IPS DF 6.9 (cell line): ENCODE measurements at regions not wholly inside any gene's neighbourhood (a gene's known extent, or its start where the extent isn't known, plus 50 kb on each side); places are given as distances from the start of the nearest gene placed in this dataset.
A peak's percentile ranks its signal among the peaks of the same experiment; 100 is the strongest.
"Not testable (repeated sequence)": the region's sequence is repeated elsewhere in the genome, so short reads cannot be mapped to it uniquely, and the experiment has no call there.

Experiments used
- DNase-seq: peaks from one replicate; pipeline ENCODE4 v3.0.0-alpha.2; 2013; ENCODE audit warnings: low read depth, low spot score
- H3K27ac ChIP-seq: one replicate; pipeline ENCODE4 v1.5.1; 2013; ENCODE audit warnings: low read length, control low read depth
- H3K27me3 ChIP-seq: 2 replicates; pipeline ENCODE4 v1.6.1; 2013; ENCODE audit warnings: mild to moderate bottlenecking, low read length; ENCODE audit not compliant: control insufficient read depth, insufficient read depth
- H3K36me3 ChIP-seq: 2 replicates; pipeline ENCODE4 v1.6.1; 2013; ENCODE audit warnings: low read length; ENCODE audit not compliant: control insufficient read depth, insufficient read depth
- H3K4me1 ChIP-seq: 2 replicates; pipeline ENCODE4 v1.6.1; 2013; ENCODE audit warnings: low read length; ENCODE audit not compliant: control insufficient read depth, insufficient read depth
- H3K4me3 ChIP-seq: 2 replicates; pipeline ENCODE4 v1.5.1; 2013; ENCODE audit warnings: mild to moderate bottlenecking, low read length
- H3K9me3 ChIP-seq: 2 replicates; pipeline ENCODE4 v1.6.1; 2013; ENCODE audit warnings: low read length, inconsistent platforms; ENCODE audit not compliant: control insufficient read depth, insufficient read depth
- WGBS: extraction: QIAGEN DNeasy Blood & Tissue Kit; methylation state at CpG from one replicate; pipeline ENCODE4 v1.1.7; 2013; ENCODE audit warnings: mixed read lengths, missing lambda C conversion rate; ENCODE audit not compliant: insufficient read length, insufficient coverage; 5-methylcytosine and 5-hydroxymethylcytosine counted together

DNA sequence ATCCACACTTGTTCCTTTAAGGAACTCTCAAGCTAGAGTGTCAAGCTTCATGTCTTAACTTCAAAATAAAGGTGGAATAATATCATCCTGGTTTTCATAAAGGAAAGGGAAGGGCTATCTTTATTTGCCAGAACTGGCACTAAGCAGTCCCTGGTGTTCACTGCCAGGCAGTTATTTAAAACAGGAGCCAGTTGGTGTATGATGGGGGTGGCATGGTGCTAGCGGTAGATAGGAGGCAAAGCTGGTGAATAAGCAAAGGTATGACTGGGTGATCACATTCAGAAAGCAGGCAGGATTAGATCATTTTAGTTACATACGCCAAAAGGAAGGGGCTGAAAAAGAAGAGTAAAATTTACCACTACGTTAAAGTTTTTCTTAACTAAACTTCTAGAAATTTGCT lies 776.3 kb downstream of the BCL11A start:
- WGBS: no CpG with 5 or more reads among the region's 3 CpGs
- H3K27me3 ChIP-seq: no peaks in the 10 kb centered on the region
- H3K4me3 ChIP-seq: no peak overlapping the region
- DNase-seq: no peak
- no peaks in the 10 kb centered on the region for H3K36me3 ChIP-seq
- no peaks in the 10 kb centered on the region for H3K4me1 ChIP-seq
- H3K27ac ChIP-seq: no peak overlapping the region
- H3K9me3 ChIP-seq: no peaks in the 10 kb centered on the region

DNA sequence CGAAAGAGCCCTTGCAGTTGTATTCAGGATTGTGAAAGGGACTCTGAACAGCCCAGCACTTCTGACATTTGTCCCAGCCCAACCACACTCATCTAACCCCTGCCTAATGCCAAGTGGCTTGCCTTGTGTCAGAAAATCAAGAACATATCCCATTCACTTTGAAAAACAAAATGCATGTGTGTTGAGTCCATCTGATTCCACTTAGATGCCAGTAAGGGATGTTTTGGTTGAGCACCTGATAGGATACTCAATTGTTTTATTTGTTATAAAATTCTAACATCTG lies 776.8 kb downstream of the BCL11A start:
- H3K36me3 ChIP-seq: no peaks in the 10 kb centered on the region
- no peaks in the 10 kb centered on the region for H3K4me1 ChIP-seq
- H3K9me3 ChIP-seq: no peaks in the 10 kb centered on the region
- no peak overlapping the region for H3K27ac ChIP-seq
- no CpG with 5 or more reads among the region's 1 CpG for WGBS
- no peaks in the 10 kb centered on the region for H3K27me3 ChIP-seq
- no peak overlapping the region for H3K4me3 ChIP-seq
- DNase-seq: no peak

DNA sequence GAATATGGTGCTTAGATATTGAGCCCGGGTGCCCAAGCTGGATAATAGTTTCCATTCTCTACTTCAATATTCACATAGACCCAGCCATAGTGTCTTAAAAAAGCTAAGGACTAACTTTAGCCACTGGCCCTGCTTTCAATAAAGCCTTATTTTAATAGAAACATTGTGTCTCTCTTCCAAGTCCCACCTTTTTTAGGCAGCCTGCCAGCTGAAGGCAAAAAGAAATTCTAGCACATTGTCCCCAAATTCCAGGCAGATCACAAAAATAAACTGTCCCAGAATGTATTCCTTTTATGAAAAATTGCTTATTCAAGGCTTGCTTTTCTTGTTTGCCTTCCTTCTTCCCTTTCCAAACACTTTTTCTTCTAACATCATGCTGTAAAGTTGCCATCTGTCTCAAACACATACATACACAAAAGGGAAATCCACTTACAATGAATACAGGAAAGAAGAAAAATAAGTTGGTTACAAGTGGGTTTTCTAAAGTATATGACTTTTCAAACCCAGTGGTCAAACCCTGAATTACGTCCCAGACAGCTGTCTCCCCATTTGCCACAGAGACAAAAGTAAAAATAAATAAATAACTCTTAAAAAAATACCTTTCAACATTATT lies 778.5 kb downstream of the BCL11A start:
- no peaks in the 10 kb centered on the region for H3K4me1 ChIP-seq
- H3K36me3 ChIP-seq: no peaks in the 10 kb centered on the region
- H3K9me3 ChIP-seq: no peaks in the 10 kb centered on the region
- H3K4me3 ChIP-seq: no peak overlapping the region
- DNase-seq: no peak
- WGBS: no CpG with 5 or more reads among the region's 2 CpGs
- no peak overlapping the region for H3K27ac ChIP-seq
- H3K27me3 ChIP-seq: no peaks in the 10 kb centered on the region

DNA sequence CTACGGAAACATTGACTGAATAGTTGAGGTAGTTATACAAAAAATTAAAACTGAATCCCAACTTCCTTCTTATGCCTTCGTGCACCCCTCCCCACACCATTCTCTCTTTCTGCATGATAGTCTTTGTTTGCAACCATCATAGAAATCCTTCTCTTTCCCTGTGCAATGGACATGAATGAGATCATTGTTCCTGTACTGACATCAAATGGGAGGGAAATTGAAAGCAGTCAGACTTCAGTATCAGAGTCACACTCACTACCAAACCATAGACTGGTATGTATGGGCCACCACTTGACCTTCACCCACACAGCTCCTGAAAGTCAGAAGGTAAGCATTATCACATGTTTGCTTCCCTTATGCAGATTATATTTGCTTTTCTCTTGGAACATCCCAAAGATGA lies 782.8 kb downstream of the BCL11A start:
- no peaks in the 10 kb centered on the region for H3K27me3 ChIP-seq
- H3K9me3 ChIP-seq: no peaks in the 10 kb centered on the region
- no peak for DNase-seq
- no peak overlapping the region for H3K27ac ChIP-seq
- no peaks in the 10 kb centered on the region for H3K4me1 ChIP-seq
- no CpG with 5 or more reads among the region's 2 CpGs for WGBS
- no peaks in the 10 kb centered on the region for H3K36me3 ChIP-seq
- H3K4me3 ChIP-seq: no peak overlapping the region

DNA sequence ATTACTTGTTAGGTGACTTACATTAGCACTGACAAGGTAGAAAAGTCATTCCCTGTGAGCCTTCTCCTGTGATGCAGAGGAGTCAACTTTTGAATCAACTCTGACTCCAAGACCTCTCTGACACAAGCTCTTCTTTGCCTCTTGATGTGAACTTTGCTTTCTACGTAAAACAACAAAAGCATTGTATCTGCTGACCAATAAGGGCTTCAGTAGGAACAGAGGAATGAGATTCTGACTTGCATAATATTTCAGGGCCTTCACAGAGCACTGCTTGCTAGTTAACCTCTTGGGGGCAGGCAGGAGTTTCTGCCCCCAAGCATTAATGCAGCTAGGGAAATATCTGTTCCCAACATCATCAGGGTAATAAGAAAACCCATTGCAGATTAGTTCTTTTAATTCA lies 791.5 kb downstream of the BCL11A start:
- WGBS: no CpG with 5 or more reads among the region's 1 CpG
- no peak overlapping the region for H3K4me3 ChIP-seq

DNA sequence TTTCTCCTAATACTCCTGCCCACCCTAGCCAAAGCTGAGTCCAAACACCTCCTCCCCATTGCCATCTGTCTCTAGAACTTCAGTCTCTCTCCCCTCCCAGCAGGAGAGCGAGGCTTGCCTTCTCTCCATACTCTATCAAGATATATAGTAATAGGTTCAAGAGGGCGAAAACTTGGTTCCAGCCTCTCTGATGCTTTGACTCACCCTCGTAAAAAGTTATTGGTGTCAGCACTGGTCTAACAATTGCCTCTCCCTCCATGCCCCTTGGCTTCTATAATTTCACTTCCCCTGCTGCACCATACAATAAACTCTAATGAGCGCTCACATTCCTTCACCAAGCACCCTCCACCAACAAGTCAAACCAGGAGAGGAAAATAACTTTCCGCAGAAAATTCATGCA lies 797.3 kb downstream of the BCL11A start:
- no peaks in the 10 kb centered on the region for H3K9me3 ChIP-seq
- H3K36me3 ChIP-seq: no peaks in the 10 kb centered on the region
- no peak overlapping the region for H3K4me3 ChIP-seq
- no peaks in the 10 kb centered on the region for H3K27me3 ChIP-seq
- DNase-seq: no peak
- no CpG with 5 or more reads among the region's 5 CpGs for whole genome bisulfite sequencing
- H3K27ac ChIP-seq: no peak overlapping the region
- no peaks in the 10 kb centered on the region for H3K4me1 ChIP-seq

More for the DNA sequence above, 791.5 kb downstream of the BCL11A start:
- Histone ChIP-seq H3K27ac (no peak overlapping the region), H3K36me3 (no peaks in the 10 kb centered on the region), H3K9me3 (no peaks in the 10 kb centered on the region), H3K4me1 (no peaks in the 10 kb centered on the region), H3K27me3 (no peaks in the 10 kb centered on the region)
- DNase-seq: no peak

DNA sequence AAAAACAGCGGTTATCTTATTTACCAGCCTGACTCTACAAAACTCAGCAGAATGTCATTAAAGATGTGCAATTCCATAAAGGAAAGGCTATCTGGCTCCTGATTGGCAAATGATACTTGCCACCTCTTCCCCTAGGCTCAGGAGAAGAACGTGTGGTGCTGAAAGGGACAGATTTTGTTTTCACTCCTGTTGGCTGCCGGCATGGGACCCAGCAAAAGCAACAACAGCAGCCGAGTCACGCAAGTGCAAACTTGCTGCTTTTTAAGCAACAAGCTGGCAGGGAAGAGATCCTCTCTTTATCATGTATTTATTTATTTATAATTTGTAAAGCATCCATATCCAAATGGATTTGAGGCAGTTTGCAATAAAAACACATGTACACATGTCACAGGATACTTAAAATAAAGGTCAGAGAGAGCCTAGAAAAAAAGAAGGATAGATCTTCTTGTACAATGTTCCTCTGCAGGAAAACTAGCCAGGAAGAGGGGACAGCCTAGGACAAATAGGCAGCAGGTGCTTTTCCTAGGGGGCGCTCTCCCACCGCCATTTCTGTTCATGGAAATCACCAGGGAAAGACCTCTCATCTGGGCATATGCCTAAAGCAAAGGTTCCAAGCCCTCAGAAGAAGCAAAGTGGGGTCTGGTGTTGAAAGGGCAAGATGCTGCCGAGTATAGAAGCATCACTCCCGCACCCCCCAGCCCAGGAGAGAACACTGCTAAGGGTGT lies 799.3 kb downstream of the BCL11A start:
- Histone ChIP-seq H3K27ac (no peak overlapping the region), H3K9me3 (no peaks in the 10 kb centered on the region), H3K4me3 (no peak overlapping the region), H3K4me1 (no peaks in the 10 kb centered on the region), H3K36me3 (no peaks in the 10 kb centered on the region), H3K27me3 (no peaks in the 10 kb centered on the region)
- no CpG with 5 or more reads among the region's 9 CpGs for WGBS
- DNase-seq: peak; percentile 27

DNA sequence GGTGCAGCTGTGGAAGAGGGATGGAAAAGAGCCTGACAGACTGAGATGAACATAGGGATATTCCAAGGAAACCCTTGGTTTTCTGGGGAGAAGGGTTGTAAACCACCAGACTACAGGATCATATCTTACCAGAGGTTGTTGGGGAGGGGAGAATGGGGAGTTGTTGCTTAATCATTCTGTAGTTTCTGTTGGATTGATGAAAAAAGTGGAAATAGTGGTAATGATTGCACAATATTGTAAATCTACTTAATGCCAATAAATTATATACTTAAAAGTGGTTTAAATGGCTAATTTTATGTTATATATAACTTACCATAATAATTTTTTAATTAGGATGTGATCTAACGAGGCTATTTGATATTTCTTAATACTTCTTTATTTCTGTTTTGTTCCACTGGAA lies 800.9 kb downstream of the BCL11A start:
- WGBS: no CpG with 5 or more reads among the region's 1 CpG

DNA sequence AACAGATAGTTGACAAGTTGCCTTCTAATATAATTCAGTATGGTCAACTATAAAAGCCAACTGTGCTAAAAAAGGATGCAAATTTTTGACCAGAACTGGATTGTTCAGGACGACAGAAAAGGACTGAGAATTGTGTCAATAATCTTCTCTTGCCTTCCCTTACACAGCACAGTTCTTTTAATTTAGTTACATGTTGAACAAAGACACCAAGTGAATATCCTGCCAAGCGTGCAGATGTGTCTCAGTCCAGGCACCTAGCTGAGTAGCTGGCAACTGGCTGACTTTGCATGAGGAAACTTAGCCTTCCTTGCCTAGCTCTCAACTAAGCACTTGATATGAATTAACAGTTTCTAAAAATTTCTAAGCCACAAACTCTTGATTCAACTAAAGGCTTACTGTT lies 801.4 kb downstream of the BCL11A start:
- DNase-seq: no peak
- no peaks in the 10 kb centered on the region for H3K27me3 ChIP-seq
- H3K4me1 ChIP-seq: no peaks in the 10 kb centered on the region
- no peaks in the 10 kb centered on the region for H3K36me3 ChIP-seq
- no peak overlapping the region for H3K4me3 ChIP-seq
- H3K9me3 ChIP-seq: no peaks in the 10 kb centered on the region
- H3K27ac ChIP-seq: no peak overlapping the region
- no CpG with 5 or more reads among the region's 2 CpGs for WGBS

More for the DNA sequence above, 800.9 kb downstream of the BCL11A start:
- Histone ChIP-seq H3K27me3 (no peaks in the 10 kb centered on the region), H3K4me3 (no peak overlapping the region), H3K27ac (no peak overlapping the region), H3K9me3 (no peaks in the 10 kb centered on the region), H3K36me3 (no peaks in the 10 kb centered on the region), H3K4me1 (no peaks in the 10 kb centered on the region)
- DNase-seq: no peak

DNA sequence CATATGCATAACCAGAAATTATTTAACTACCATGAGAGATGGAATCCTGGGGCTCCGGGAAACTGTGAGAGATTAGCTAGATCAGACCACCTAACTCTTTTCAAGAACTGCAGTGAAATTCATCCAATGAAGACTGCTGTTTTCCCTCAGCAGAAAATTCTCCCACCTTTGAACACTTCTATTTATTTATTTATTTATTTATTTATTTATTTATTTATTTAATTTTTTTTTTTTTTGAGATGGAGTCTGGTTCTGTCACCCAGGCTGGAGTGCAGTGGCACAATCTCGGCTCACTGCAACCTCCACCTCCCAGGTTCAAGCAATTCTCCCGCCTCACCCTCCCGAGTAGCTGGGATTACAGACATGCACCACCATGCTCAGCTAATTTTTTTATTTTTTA lies 802.2 kb downstream of the BCL11A start:
- H3K4me3 ChIP-seq, H3K4me1 ChIP-seq, H3K9me3 ChIP-seq, H3K27ac ChIP-seq, H3K27me3 ChIP-seq, DNase-seq, H3K36me3 ChIP-seq: not testable (repeated sequence)
- WGBS: no CpG with 5 or more reads among the region's 4 CpGs

DNA sequence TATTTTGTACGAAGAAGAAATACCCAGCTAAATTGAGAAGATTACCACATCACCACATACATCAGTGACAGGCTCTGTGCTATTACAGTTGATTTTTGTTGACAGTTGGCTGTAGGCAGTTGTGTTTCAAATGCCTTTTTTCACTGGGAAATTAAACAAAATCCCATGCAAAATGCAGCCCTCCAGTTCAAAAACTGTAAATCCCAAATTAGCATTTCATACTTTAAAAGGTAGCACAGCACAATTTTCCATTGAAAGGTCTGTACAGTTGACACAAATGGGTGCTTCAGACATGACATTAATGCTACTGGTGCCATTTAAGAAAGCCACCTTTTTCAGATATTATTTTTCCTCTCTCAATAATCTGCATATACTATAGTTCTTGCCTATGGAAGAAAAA lies 807.2 kb downstream of the BCL11A start:
- H3K9me3 ChIP-seq: no peaks in the 10 kb centered on the region
- no peaks in the 10 kb centered on the region for H3K36me3 ChIP-seq
- H3K27ac ChIP-seq: no peak overlapping the region
- no CpG with 5 or more reads among the region's 1 CpG for WGBS
- no peak for DNase-seq
- H3K27me3 ChIP-seq: no peaks in the 10 kb centered on the region
- no peak overlapping the region for H3K4me3 ChIP-seq
- no peaks in the 10 kb centered on the region for H3K4me1 ChIP-seq
